GM23338 (cell line): ENCODE measurements at regions not wholly inside any gene's neighbourhood (a gene's known extent, or its start where the extent isn't known, plus 50 kb on each side); places are given as distances from the start of the nearest gene placed in this dataset.

Experiments used
- ATAC-seq: fragments of 200-7000 bp; cut with Tn5 transposase; 3 replicates; pipeline ENCODE4 v1.9.1; 2020
- DNase-seq: peaks from one replicate; pipeline ENCODE4 v3.0.0-alpha.2; 2015; ENCODE audit warnings: low spot score
- H2AFZ ChIP-seq: fragments of 200-600 bp; sonication (generic); 2 replicates; pipeline ENCODE4 v1.8.0; 2016; ENCODE audit warnings: antibody characterized with exemption, mild to moderate bottlenecking, moderate library complexity
- H3F3A ChIP-seq: fragments of 200-600 bp; sonication (generic); replicated peaks from 2 replicates; pipeline ENCODE4 v1.8.0; 2017; ENCODE audit warnings: antibody characterized with exemption, mixed run types, low read depth
- H3K27ac ChIP-seq: fragments of 200-600 bp; sonication (generic); 2 replicates; pipeline ENCODE4 v1.6.1; 2016; ENCODE audit warnings: low read depth
- H3K27me3 ChIP-seq: fragments of 200-600 bp; sonication (generic); 2 replicates; pipeline ENCODE4 v1.8.0; 2016; ENCODE audit warnings: mild to moderate bottlenecking, mixed run types, moderate library complexity; ENCODE audit not compliant: insufficient read depth
- H3K36me3 ChIP-seq: fragments of 200-600 bp; sonication (generic); 2 replicates; pipeline ENCODE4 v1.8.0; 2016; ENCODE audit warnings: mild to moderate bottlenecking; ENCODE audit not compliant: insufficient read depth
- H3K4me1 ChIP-seq: fragments of 200-600 bp; sonication (generic); 2 replicates; pipeline ENCODE4 v1.8.0; 2016; ENCODE audit warnings: mild to moderate bottlenecking, moderate library complexity; ENCODE audit not compliant: insufficient read depth
- H3K4me2 ChIP-seq: fragments of 200-600 bp; sonication (generic); 2 replicates; pipeline ENCODE4 v1.7.1; 2017; ENCODE audit warnings: mixed run types
- H3K4me3 ChIP-seq: fragments of 200-600 bp; sonication (generic); 2 replicates; pipeline ENCODE4 v1.6.1; 2016; ENCODE audit warnings: mixed run types
- H3K79me2 ChIP-seq: fragments of 200-600 bp; sonication (generic); replicated peaks from 2 replicates; pipeline ENCODE4 v1.8.0; 2017; ENCODE audit warnings: mild to moderate bottlenecking; ENCODE audit not compliant: insufficient read depth
- H3K9me2 ChIP-seq: fragments of 200-600 bp; sonication (generic); 2 replicates; pipeline ENCODE4 v1.8.0; 2017; ENCODE audit not compliant: insufficient read depth
- H4K20me1 ChIP-seq: fragments of 200-600 bp; sonication (generic); replicated peaks from 2 replicates; pipeline ENCODE4 v1.8.0; 2017; ENCODE audit warnings: mild to moderate bottlenecking; ENCODE audit not compliant: insufficient read depth
- H3K27ac Mint-ChIP-seq: 2 replicates; pipeline ENCODE4 v1.8.0; 2020; ENCODE audit warnings: inconsistent platforms, mild to moderate bottlenecking, moderate library complexity, mixed read lengths
- H3K27me3 Mint-ChIP-seq: 3 replicates; pipeline ENCODE4 v1.8.0; 2022; ENCODE audit warnings: low read depth, mild to moderate bottlenecking, moderate library complexity, mixed read lengths, inconsistent platforms; ENCODE audit not compliant: insufficient read depth, poor library complexity
- H3K36me3 Mint-ChIP-seq: 3 replicates; pipeline ENCODE4 v1.8.0; 2021; ENCODE audit warnings: low read depth, mild to moderate bottlenecking, inconsistent platforms, moderate library complexity, mixed read lengths
- H3K4me1 Mint-ChIP-seq: 3 replicates; pipeline ENCODE4 v1.8.0; 2020; ENCODE audit warnings: mild to moderate bottlenecking, inconsistent platforms, mixed read lengths
- H3K4me3 Mint-ChIP-seq: 3 replicates; pipeline ENCODE4 v1.8.0; 2021; ENCODE audit warnings: moderate library complexity, mild to moderate bottlenecking, inconsistent platforms, mixed read lengths
- H3K9me3 Mint-ChIP-seq: 3 replicates; pipeline ENCODE4 v1.8.0; 2020; ENCODE audit warnings: moderate library complexity, mild to moderate bottlenecking, inconsistent platforms, mixed read lengths
- CREB1 ChIP-seq: fragments of 250-450 bp; sonication (Bioruptor Pico); IDR thresholded peaks from 2 replicates; pipeline ENCODE4 v1.5.0; 2020; ENCODE audit warnings: low read depth, mild to moderate bottlenecking, moderate library complexity
- EZH2 ChIP-seq: fragments of 200-600 bp; sonication (generic); IDR thresholded peaks from one replicate; pipeline ENCODE4 v1.8.0; 2017; ENCODE audit warnings: antibody characterized with exemption, mild to moderate bottlenecking, low read depth; ENCODE audit not compliant: unreplicated experiment
- EZH2phosphoT487 ChIP-seq: fragments of 200-600 bp; sonication (generic); IDR thresholded peaks from one replicate; pipeline ENCODE4 v1.8.1; 2018; ENCODE audit warnings: antibody characterized with exemption; ENCODE audit not compliant: unreplicated experiment
- JUNB ChIP-seq: IDR thresholded peaks from one replicate; pipeline ENCODE4 v1.6.1; 2016; ENCODE audit warnings: antibody characterized with exemption; ENCODE audit not compliant: unreplicated experiment
- NANOG ChIP-seq: IDR thresholded peaks from 2 replicates; pipeline ENCODE4 v1.6.1; 2016; ENCODE audit warnings: antibody characterized with exemption, borderline replicate concordance
- POLR2AphosphoS5 ChIP-seq: IDR thresholded peaks from 2 replicates; pipeline ENCODE4 v1.6.1; 2016; ENCODE audit warnings: antibody characterized with exemption, low read depth
- STAT1 ChIP-seq: IDR thresholded peaks from one replicate; pipeline ENCODE4 v1.6.1; 2016; ENCODE audit warnings: antibody characterized with exemption; ENCODE audit not compliant: unreplicated experiment
- ZNF114 ChIP-seq: fragments of 250-450 bp; sonication (Bioruptor Pico); IDR thresholded peaks from 2 replicates; pipeline ENCODE4 v1.5.0; 2020; ENCODE audit warnings: mild to moderate bottlenecking, moderate library complexity
- ZNF331 ChIP-seq: fragments of 250-450 bp; sonication (Bioruptor Pico); IDR thresholded peaks from 2 replicates; pipeline ENCODE4 v1.5.0; 2020; ENCODE audit warnings: low read depth, mild to moderate bottlenecking, moderate library complexity
- TF ChIP-seq, protein P1 (sequence below): IDR thresholded peaks from 2 replicates; pipeline ENCODE4 v1.6.1; 2016; ENCODE audit warnings: antibody characterized with exemption
- TF ChIP-seq, protein P2 (sequence below): fragments of 250-450 bp; sonication (Bioruptor Pico); IDR thresholded peaks from 2 replicates; pipeline ENCODE4 v1.5.0; 2020; ENCODE audit warnings: mild to moderate bottlenecking, moderate library complexity
- TF ChIP-seq, protein P3 (sequence below): IDR thresholded peaks from one replicate; pipeline ENCODE4 v1.6.1; 2018; ENCODE audit warnings: antibody characterized with exemption; ENCODE audit not compliant: unreplicated experiment
- TF ChIP-seq, protein P4 (sequence below), 2 experiments: fragments of 200-600 bp in 1 of 2; sonication (generic) in 1 of 2; conservative IDR thresholded peaks; 2 replicates each; pipeline versions ENCODE4 v1.5.1 to v1.6.1; 2016 to 2017; ENCODE audit warnings: antibody characterized with exemption in 2 of 2, low read depth in 2 of 2, mild to moderate bottlenecking in 2 of 2, moderate library complexity in 1 of 2

DNA sequence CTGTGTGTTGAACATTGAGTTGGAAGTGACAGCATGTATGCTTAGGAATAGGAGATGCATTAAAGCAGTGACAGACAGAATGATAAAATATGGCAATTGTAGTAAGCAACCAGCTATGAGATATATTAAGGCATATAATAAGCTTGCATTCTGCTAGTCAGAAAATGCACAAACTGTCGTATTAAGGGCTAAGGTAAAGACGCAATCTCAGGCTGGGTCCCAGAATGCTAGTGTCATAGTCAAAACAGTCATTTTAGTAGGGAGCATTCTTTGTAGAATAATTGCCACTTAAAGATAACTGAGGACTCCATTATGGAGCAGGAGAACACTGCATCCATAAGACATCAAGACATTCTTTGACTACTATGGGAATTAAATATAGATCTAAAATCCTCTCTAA lies 1369.7 kb upstream of the C9orf72 start:
- DNase-seq (no peak), ATAC-seq (no peak)
- H3K27me3 ChIP-seq = no peaks in the 10 kb centered on the region
- H2AFZ ChIP-seq = no peak overlapping the region
- H4K20me1 ChIP-seq = no peaks in the 10 kb centered on the region
- no peaks in the 10 kb centered on the region for H3K9me2 ChIP-seq
- TF ChIP-seq, protein P1, sequence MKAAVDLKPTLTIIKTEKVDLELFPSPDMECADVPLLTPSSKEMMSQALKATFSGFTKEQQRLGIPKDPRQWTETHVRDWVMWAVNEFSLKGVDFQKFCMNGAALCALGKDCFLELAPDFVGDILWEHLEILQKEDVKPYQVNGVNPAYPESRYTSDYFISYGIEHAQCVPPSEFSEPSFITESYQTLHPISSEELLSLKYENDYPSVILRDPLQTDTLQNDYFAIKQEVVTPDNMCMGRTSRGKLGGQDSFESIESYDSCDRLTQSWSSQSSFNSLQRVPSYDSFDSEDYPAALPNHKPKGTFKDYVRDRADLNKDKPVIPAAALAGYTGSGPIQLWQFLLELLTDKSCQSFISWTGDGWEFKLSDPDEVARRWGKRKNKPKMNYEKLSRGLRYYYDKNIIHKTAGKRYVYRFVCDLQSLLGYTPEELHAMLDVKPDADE = no peak
- no peak for TF ChIP-seq CREB1 (CRISPR knock-in tag)
- TF ChIP-seq ZNF331 = no peak
- TF ChIP-seq NANOG = no peak
- TF ChIP-seq JUNB = no peak
- TF ChIP-seq, protein P2, sequence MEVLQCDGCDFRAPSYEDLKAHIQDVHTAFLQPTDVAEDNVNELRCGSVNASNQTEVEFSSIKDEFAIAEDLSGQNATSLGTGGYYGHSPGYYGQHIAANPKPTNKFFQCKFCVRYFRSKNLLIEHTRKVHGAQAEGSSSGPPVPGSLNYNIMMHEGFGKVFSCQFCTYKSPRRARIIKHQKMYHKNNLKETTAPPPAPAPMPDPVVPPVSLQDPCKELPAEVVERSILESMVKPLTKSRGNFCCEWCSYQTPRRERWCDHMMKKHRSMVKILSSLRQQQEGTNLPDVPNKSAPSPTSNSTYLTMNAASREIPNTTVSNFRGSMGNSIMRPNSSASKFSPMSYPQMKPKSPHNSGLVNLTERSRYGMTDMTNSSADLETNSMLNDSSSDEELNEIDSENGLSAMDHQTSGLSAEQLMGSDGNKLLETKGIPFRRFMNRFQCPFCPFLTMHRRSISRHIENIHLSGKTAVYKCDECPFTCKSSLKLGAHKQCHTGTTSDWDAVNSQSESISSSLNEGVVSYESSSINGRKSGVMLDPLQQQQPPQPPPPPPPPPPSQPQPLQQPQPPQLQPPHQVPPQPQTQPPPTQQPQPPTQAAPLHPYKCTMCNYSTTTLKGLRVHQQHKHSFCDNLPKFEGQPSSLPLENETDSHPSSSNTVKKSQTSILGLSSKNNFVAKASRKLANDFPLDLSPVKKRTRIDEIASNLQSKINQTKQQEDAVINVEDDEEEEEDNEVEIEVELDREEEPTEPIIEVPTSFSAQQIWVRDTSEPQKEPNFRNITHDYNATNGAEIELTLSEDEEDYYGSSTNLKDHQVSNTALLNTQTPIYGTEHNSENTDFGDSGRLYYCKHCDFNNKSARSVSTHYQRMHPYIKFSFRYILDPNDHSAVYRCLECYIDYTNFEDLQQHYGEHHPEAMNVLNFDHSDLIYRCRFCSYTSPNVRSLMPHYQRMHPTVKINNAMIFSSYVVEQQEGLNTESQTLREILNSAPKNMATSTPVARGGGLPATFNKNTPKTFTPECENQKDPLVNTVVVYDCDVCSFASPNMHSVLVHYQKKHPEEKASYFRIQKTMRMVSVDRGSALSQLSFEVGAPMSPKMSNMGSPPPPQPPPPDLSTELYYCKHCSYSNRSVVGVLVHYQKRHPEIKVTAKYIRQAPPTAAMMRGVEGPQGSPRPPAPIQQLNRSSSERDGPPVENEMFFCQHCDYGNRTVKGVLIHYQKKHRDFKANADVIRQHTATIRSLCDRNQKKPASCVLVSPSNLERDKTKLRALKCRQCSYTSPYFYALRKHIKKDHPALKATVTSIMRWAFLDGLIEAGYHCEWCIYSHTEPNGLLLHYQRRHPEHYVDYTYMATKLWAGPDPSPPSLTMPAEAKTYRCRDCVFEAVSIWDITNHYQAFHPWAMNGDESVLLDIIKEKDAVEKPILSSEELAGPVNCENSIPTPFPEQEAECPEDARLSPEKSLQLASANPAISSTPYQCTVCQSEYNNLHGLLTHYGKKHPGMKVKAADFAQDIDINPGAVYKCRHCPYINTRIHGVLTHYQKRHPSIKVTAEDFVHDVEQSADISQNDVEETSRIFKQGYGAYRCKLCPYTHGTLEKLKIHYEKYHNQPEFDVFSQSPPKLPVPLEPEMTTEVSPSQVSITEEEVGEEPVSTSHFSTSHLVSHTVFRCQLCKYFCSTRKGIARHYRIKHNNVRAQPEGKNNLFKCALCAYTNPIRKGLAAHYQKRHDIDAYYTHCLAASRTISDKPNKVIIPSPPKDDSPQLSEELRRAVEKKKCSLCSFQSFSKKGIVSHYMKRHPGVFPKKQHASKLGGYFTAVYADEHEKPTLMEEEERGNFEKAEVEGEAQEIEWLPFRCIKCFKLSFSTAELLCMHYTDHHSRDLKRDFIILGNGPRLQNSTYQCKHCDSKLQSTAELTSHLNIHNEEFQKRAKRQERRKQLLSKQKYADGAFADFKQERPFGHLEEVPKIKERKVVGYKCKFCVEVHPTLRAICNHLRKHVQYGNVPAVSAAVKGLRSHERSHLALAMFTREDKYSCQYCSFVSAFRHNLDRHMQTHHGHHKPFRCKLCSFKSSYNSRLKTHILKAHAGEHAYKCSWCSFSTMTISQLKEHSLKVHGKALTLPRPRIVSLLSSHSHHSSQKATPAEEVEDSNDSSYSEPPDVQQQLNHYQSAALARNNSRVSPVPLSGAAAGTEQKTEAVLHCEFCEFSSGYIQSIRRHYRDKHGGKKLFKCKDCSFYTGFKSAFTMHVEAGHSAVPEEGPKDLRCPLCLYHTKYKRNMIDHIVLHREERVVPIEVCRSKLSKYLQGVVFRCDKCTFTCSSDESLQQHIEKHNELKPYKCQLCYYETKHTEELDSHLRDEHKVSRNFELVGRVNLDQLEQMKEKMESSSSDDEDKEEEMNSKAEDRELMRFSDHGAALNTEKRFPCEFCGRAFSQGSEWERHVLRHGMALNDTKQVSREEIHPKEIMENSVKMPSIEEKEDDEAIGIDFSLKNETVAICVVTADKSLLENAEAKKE (CRISPR knock-in tag) = no peak
- TF ChIP-seq ZNF114 = no peak
- no peak for TF ChIP-seq POLR2AphosphoS5
- TF ChIP-seq, protein P3, sequence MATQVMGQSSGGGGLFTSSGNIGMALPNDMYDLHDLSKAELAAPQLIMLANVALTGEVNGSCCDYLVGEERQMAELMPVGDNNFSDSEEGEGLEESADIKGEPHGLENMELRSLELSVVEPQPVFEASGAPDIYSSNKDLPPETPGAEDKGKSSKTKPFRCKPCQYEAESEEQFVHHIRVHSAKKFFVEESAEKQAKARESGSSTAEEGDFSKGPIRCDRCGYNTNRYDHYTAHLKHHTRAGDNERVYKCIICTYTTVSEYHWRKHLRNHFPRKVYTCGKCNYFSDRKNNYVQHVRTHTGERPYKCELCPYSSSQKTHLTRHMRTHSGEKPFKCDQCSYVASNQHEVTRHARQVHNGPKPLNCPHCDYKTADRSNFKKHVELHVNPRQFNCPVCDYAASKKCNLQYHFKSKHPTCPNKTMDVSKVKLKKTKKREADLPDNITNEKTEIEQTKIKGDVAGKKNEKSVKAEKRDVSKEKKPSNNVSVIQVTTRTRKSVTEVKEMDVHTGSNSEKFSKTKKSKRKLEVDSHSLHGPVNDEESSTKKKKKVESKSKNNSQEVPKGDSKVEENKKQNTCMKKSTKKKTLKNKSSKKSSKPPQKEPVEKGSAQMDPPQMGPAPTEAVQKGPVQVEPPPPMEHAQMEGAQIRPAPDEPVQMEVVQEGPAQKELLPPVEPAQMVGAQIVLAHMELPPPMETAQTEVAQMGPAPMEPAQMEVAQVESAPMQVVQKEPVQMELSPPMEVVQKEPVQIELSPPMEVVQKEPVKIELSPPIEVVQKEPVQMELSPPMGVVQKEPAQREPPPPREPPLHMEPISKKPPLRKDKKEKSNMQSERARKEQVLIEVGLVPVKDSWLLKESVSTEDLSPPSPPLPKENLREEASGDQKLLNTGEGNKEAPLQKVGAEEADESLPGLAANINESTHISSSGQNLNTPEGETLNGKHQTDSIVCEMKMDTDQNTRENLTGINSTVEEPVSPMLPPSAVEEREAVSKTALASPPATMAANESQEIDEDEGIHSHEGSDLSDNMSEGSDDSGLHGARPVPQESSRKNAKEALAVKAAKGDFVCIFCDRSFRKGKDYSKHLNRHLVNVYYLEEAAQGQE = no peak
- TF ChIP-seq, protein P4, sequence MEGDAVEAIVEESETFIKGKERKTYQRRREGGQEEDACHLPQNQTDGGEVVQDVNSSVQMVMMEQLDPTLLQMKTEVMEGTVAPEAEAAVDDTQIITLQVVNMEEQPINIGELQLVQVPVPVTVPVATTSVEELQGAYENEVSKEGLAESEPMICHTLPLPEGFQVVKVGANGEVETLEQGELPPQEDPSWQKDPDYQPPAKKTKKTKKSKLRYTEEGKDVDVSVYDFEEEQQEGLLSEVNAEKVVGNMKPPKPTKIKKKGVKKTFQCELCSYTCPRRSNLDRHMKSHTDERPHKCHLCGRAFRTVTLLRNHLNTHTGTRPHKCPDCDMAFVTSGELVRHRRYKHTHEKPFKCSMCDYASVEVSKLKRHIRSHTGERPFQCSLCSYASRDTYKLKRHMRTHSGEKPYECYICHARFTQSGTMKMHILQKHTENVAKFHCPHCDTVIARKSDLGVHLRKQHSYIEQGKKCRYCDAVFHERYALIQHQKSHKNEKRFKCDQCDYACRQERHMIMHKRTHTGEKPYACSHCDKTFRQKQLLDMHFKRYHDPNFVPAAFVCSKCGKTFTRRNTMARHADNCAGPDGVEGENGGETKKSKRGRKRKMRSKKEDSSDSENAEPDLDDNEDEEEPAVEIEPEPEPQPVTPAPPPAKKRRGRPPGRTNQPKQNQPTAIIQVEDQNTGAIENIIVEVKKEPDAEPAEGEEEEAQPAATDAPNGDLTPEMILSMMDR (conservative IDR thresholded peaks at IDR 0.05; ENCODE audit: low read depth in 2 of 2) = no peak
- TF ChIP-seq EZH2 = no peak
- TF ChIP-seq EZH2phosphoT487 = no peak
- no peak for TF ChIP-seq STAT1
- Mint-ChIP-seq H3K27me3 (no peaks in the 10 kb centered on the region), H3K36me3 (no peaks in the 10 kb centered on the region; the same call in 2 of the 3 replicates), H3K9me3 (no peaks in the 10 kb centered on the region), H3K27ac (no peak overlapping the region), H3K4me1 (peaks cover 39% of the 10 kb centered on the region), H3K4me3 (no peak overlapping the region)
- no peaks in the 10 kb centered on the region for H3K79me2 ChIP-seq
- peaks cover 33% of the 10 kb centered on the region for H3K4me1 ChIP-seq
- H3K4me3 ChIP-seq = no peak overlapping the region
- no peak overlapping the region for H3K27ac ChIP-seq
- H3K4me2 ChIP-seq = no peak overlapping the region
- H3F3A ChIP-seq = no peaks in the 10 kb centered on the region
- H3K36me3 ChIP-seq = no peaks in the 10 kb centered on the region
